Uterus (tissue), 2 donors: ENCODE measurements at regions not wholly inside any gene's neighbourhood (a gene's known extent, or its start where the extent isn't known, plus 50 kb on each side); places are given as distances from the start of the nearest gene placed in this dataset.

Experiments
- CTCF ChIP-seq, 4 experiments: fragments of 200-600 bp in 2 of 4; fragments of 450-650 bp in 2 of 4; sonication (generic) in 2 of 4; IDR thresholded peaks; one replicate each; pipeline ENCODE4 v1.5.1; 2016 to 2019; ENCODE audit warnings: antibody characterized with exemption in 4 of 4, mild to moderate bottlenecking in 2 of 4, moderate library complexity in 1 of 4
- POLR2A ChIP-seq, 2 donors: fragments of 450-650 bp; IDR thresholded peaks; one replicate each; pipeline ENCODE4 v1.6.1; 2016; ENCODE audit warnings: antibody characterized with exemption in 2 of 2, mild to moderate bottlenecking in 1 of 2, moderate library complexity in 1 of 2

DNA sequence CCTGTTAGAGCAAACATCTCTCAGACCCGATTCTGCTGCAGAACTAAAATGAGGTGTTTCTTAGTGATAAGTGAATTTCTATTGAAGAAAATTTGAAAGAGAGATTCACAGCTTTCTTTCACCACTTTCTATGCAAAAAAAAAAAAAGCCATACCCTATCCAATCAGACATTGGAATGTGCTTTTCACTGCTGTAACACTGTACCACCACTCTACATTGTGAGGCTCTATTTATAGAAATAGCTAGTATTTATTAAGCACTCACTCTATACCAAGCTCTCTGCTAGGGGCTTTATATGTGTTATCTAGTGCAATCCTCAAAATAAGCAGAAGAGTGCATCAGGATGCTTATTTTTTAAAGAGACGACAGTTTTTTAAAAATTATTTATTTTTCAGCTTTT is 580.6 kb upstream of the VRK2 start:
- TF ChIP-seq CTCF (IDR thresholded peaks at IDR 0.05): no peak
- TF ChIP-seq POLR2A (IDR thresholded peaks at IDR 0.05): no peak
